PC-3 (cell line): ENCODE measurements at regions not wholly inside any gene's neighbourhood (a gene's known extent, or its start where the extent isn't known, plus 50 kb on each side); places are given as distances from the start of the nearest gene placed in this dataset.

Experiments used
- ATAC-seq: fragments of 200-7000 bp; cut with Tn5 transposase; 2 replicates; pipeline ENCODE4 v1.9.1; 2020; ENCODE audit warnings: mild to moderate bottlenecking, moderate library complexity
- BruUV-seq: library from RNA; stranded (reverse); fragments of 400-500 nt; replicated peaks from 2 replicates; lab custom pipeline; 2021; lab: Mats Ljungman, UMichigan
- CTCF ChIA-PET: fragments of 300-600 bp; sonication (Branson Sonifier 250); formaldehyde crosslinking; loops from one replicate; lab custom pipeline; 2022; ENCODE audit warnings: antibody characterized with exemption; lab: Charles Lee
- POLR2A ChIA-PET: fragments of 300-600 bp; sonication (Branson Sonifier 250); formaldehyde crosslinking; loops from one replicate; lab custom pipeline; 2022; ENCODE audit warnings: antibody characterized with exemption; ENCODE audit not compliant: unreplicated experiment; lab: Charles Lee
- DNase-seq: peaks from one replicate; pipeline ENCODE4 v3.0.0-alpha.2; 2015
- H2AFZ ChIP-seq: fragments of 300-600 bp; sonication (generic); 2 replicates; pipeline ENCODE4 v1.6.0; 2016; ENCODE audit warnings: antibody characterized with exemption, low read length
- H3F3A ChIP-seq: fragments of 300-600 bp; sonication (generic); one replicate; pipeline ENCODE4 v1.6.0; 2017; ENCODE audit warnings: antibody characterized with exemption, low read length, control low read depth, mild to moderate bottlenecking; ENCODE audit not compliant: unreplicated experiment
- H3K27ac ChIP-seq: fragments of 300-600 bp; sonication (generic); 2 replicates; pipeline ENCODE4 v1.5.1; 2016; ENCODE audit warnings: mild to moderate bottlenecking, low read length
- H3K27me3 ChIP-seq: fragments of 300-600 bp; sonication (generic); 2 replicates; pipeline ENCODE4 v1.6.1; 2016; ENCODE audit warnings: low read length, mixed read lengths
- H3K36me3 ChIP-seq: fragments of 300-600 bp; sonication (generic); 2 replicates; pipeline ENCODE4 v1.6.1; 2016; ENCODE audit warnings: low read depth, mixed run types, low read length, mixed read lengths
- H3K4me1 ChIP-seq: fragments of 300-600 bp; sonication (generic); 2 replicates; pipeline ENCODE4 v1.5.1; 2016; ENCODE audit warnings: low read length; ENCODE audit not compliant: insufficient read depth
- H3K4me2 ChIP-seq: fragments of 300-600 bp; sonication (generic); 2 replicates; pipeline ENCODE4 v1.6.0; 2016; ENCODE audit warnings: low read length
- H3K4me3 ChIP-seq: fragments of 300-600 bp; sonication (generic); 2 replicates; pipeline ENCODE4 v1.5.1; 2016; ENCODE audit warnings: mild to moderate bottlenecking, low read length, mixed read lengths
- H3K79me2 ChIP-seq: fragments of 300-600 bp; sonication (generic); 2 replicates; pipeline ENCODE4 v1.6.1; 2017; ENCODE audit warnings: low read length, mixed read lengths
- H3K9ac ChIP-seq: fragments of 300-600 bp; sonication (generic); 2 replicates; pipeline ENCODE4 v1.6.0; 2016; ENCODE audit warnings: mild to moderate bottlenecking, low read length
- H3K9me2 ChIP-seq: fragments of 300-600 bp; sonication (generic); replicated peaks from 2 replicates; pipeline ENCODE4 v1.6.1; 2016; ENCODE audit warnings: mixed run types, low read length, mixed read lengths
- H3K9me3 ChIP-seq: fragments of 300-600 bp; sonication (generic); 2 replicates; pipeline ENCODE4 v1.6.1; 2016; ENCODE audit warnings: low read length, mixed read lengths
- H4K20me1 ChIP-seq: fragments of 300-600 bp; sonication (generic); 2 replicates; pipeline ENCODE4 v1.6.1; 2016; ENCODE audit warnings: low read length, mixed read lengths
- CTCF ChIP-seq: fragments of 300-600 bp; sonication (generic); conservative IDR thresholded peaks from 2 replicates; pipeline ENCODE4 v1.5.1; 2017; ENCODE audit warnings: antibody characterized with exemption, low read depth, mild to moderate bottlenecking, low read length
- EZH2 ChIP-seq: fragments of 300-600 bp; sonication (generic); IDR thresholded peaks from one replicate; pipeline ENCODE4 v1.6.1; 2017; ENCODE audit warnings: antibody characterized with exemption, mild to moderate bottlenecking, low read length; ENCODE audit not compliant: unreplicated experiment
- EZH2phosphoT487 ChIP-seq: fragments of 300-600 bp; sonication (generic); IDR thresholded peaks from 2 replicates; pipeline ENCODE4 v1.6.1; 2018; ENCODE audit warnings: mild to moderate bottlenecking, antibody characterized with exemption, low read length, borderline replicate concordance
- intact Hi-C: fragments of 100-400 bp; cut with micrococcal nuclease; formaldehyde crosslinking; loops from 2 replicates; pipeline ENCODE4 v1.9.0; 2023

- Histone ChIP-seq H4K20me1 (no peaks in the 10 kb centered on the region), H3K4me3 (no peak overlapping the region), H3K4me1 (no peaks in the 10 kb centered on the region), H3K9me2 (no peaks in the 10 kb centered on the region), H3K79me2 (no peaks in the 10 kb centered on the region), H3K9me3 (no peaks in the 10 kb centered on the region), H3K27ac (no peak overlapping the region), H2AFZ (no peak overlapping the region), H3K9ac (no peak overlapping the region), H3K27me3 (peaks cover 36% of the 10 kb centered on the region), H3K4me2 (no peak overlapping the region), H3K36me3 (no peaks in the 10 kb centered on the region), H3F3A (no peaks in the 10 kb centered on the region)
- BruUV-seq, result no TSS peak
- no peak for DNase-seq
- no peak for TF ChIP-seq EZH2phosphoT487
- TF ChIP-seq EZH2, result no peak
- TF ChIP-seq CTCF, result no peak
- intact Hi-C loops, result no loop called here
- no peak for ATAC-seq
- ChIA-PET CTCF (no interaction called here), POLR2A (no interaction called here)
Measured at GRCh38 chr4:185088899-185089298, 54.2 kb upstream of the SLC25A4 start.

- TF ChIP-seq EZH2phosphoT487 (no peak), CTCF (no peak), EZH2 (no peak)
- DNase-seq (no peak), ATAC-seq (no peak)
- intact Hi-C loops, result no loop called here
- no peaks in the 10 kb centered on the region for H3K36me3 ChIP-seq
- no peaks in the 10 kb centered on the region for H3K9me3 ChIP-seq
- H2AFZ ChIP-seq, result no peak overlapping the region
- H3K79me2 ChIP-seq, result no peaks in the 10 kb centered on the region
- no peaks in the 10 kb centered on the region for H3K4me1 ChIP-seq
- no peak overlapping the region for H3K27ac ChIP-seq
- H3F3A ChIP-seq, result no peaks in the 10 kb centered on the region
- H3K4me2 ChIP-seq, result no peak overlapping the region
- ChIA-PET POLR2A (no interaction called here), CTCF (no interaction called here)
- no peak overlapping the region for H3K9ac ChIP-seq
- no peak overlapping the region for H3K4me3 ChIP-seq
- H3K27me3 ChIP-seq, result peaks cover 36% of the 10 kb centered on the region
- BruUV-seq, result no TSS peak
- H4K20me1 ChIP-seq, result no peaks in the 10 kb centered on the region
- no peaks in the 10 kb centered on the region for H3K9me2 ChIP-seq
Measured at GRCh38 chr4:185090592-185090991, 52.5 kb upstream of the SLC25A4 start.

- CTCF ChIA-PET, result no interaction called here
- H3F3A ChIP-seq, result no peaks in the 10 kb centered on the region
- DNase-seq (no peak), ATAC-seq (no peak)
- no peak overlapping the region for H3K9ac ChIP-seq
- H3K27me3 ChIP-seq, result peaks cover 36% of the 10 kb centered on the region
- no peaks in the 10 kb centered on the region for H3K9me2 ChIP-seq
- H3K27ac ChIP-seq, result no peak overlapping the region
- intact Hi-C loops, result no loop called here
- no peaks in the 10 kb centered on the region for H4K20me1 ChIP-seq
- H3K79me2 ChIP-seq, result no peaks in the 10 kb centered on the region
- H3K9me3 ChIP-seq, result no peaks in the 10 kb centered on the region
- no TSS peak for BruUV-seq
- H3K4me2 ChIP-seq, result no peak overlapping the region
- no peaks in the 10 kb centered on the region for H3K36me3 ChIP-seq
- no peaks in the 10 kb centered on the region for H3K4me1 ChIP-seq
- no peak overlapping the region for H3K4me3 ChIP-seq
- POLR2A ChIA-PET, result no interaction called here
- H2AFZ ChIP-seq, result no peak overlapping the region
- TF ChIP-seq EZH2phosphoT487, result no peak
- no peak for TF ChIP-seq EZH2
- no peak for TF ChIP-seq CTCF
Measured at GRCh38 chr4:185092535-185093197, 50.4 kb upstream of the SLC25A4 start.
